ENCODE measurements at regions not wholly inside any gene's neighbourhood (a gene's known extent, or its start where the extent isn't known, plus 50 kb on each side); places are given as distances from the start of the nearest gene placed in this dataset.

GRCh38 chrX:75211976-75212375 is 55.9 kb upstream of the ABCB7 start:
- Histone ChIP-seq H3K27me3 (ENCODE audit: control insufficient read depth in 2 of 2, insufficient read depth in 2 of 2, low read length in 2 of 2) (no peaks in the 10 kb centered on the region), H3K4me2 (ENCODE audit: insufficient read depth, low read length) (0 out of 2 replicates have a peak overlapping the region, but pooled peaks have one; percentile 32), H3K79me2 (ENCODE audit: control insufficient read depth, insufficient read depth, low read length) (no peaks in the 10 kb centered on the region), H3K36me3 (ENCODE audit: control insufficient read depth, insufficient read depth, low read length) (no peaks in the 10 kb centered on the region), H2AFZ (ENCODE audit: low read depth, low read length) (no peak overlapping the region), H3K9ac (ENCODE audit: insufficient read depth in 1 of 2, low read depth in 2 of 2, low read length in 2 of 2) (no peak overlapping the region), H4K20me1 (replicated peaks; ENCODE audit: control insufficient read depth, insufficient read depth, low read length) (no peaks in the 10 kb centered on the region), H3K4me3 (no peak overlapping the region), H3K9me1 (ENCODE audit: control insufficient read depth, insufficient read depth, low read length) (no peaks in the 10 kb centered on the region), H3K27ac (ENCODE audit: extremely low read depth, low read depth, low read length) (peak overlapping the region; percentile 26; the same call in 1 of the 3 replicates), H3K9me3 (replicated peaks; ENCODE audit: control insufficient read depth, insufficient read depth, low read depth, low read length) (no peaks in the 10 kb centered on the region), H3K4me1 (replicated peaks in 1 of 2; ENCODE audit: control insufficient read depth in 2 of 2, insufficient read depth in 2 of 2, low read length in 2 of 2) (peaks cover 0 to 9% of the 10 kb centered on the region in 2 experiments; a peak in 3 of 5 replicates)
- intact Hi-C loops (cut with micrococcal nuclease), result loop anchor here (10.0 kb wide), 1 partner anchor 63 kb away; the partner anchor contains the start of gene UPRT
- POLR2A ChIA-PET, result no interaction called here
- FAIRE-seq (no peak), ATAC-seq (peak; percentile 42; the same call in 2 of the 3 replicates), DNase-seq (ENCODE audit: extremely low read depth in 1 of 4, low spot score in 3 of 4) (peak in 2 of 4 experiments; percentile 8 to 9)
- WGBS (ENCODE audit: insufficient coverage, low coverage, missing lambda C conversion rate), result 0% methylated on average over 3 of the region's 3 CpGs
- CTCF ChIA-PET (ENCODE audit: low intra/inter-chr PET ratio), result no interaction called here
- no TSS peak for BruUV-seq (replicated peaks)
- in situ Hi-C loops (cut with MboI), result no loop called here
- no peak for TF ChIP-seq ZFP36 (IDR thresholded peaks at IDR 0.05; ENCODE audit: low read depth, low read length, partially characterized antibody)
- TF ChIP-seq, protein P1, sequence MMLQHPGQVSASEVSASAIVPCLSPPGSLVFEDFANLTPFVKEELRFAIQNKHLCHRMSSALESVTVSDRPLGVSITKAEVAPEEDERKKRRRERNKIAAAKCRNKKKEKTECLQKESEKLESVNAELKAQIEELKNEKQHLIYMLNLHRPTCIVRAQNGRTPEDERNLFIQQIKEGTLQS (IDR thresholded peaks at IDR 0.05), result peak; percentile 62; the same call in 1 of the 2 replicates
- TF ChIP-seq, protein P1 (CRISPR knock-in tag; conservative IDR thresholded peaks at IDR 0.05), result no peak
- no peak for TF ChIP-seq TCF3 (CRISPR knock-in tag; IDR thresholded peaks at IDR 0.05)
- TF ChIP-seq ARID1B (IDR thresholded peaks at IDR 0.05), result peak; percentile 36; the same call in 1 of the 2 replicates
- peak; percentile 62; the same call in 1 of the 2 replicates for TF ChIP-seq ATF4 (CRISPR knock-in tag; IDR thresholded peaks at IDR 0.05)
- no peak for TF ChIP-seq MCM3 (IDR thresholded peaks at IDR 0.05)
- 0 out of 2 replicates have a peak, but pooled peaks have one; percentile 20 for TF ChIP-seq EP300 (IDR thresholded peaks at IDR 0.05; ENCODE audit: low read length)
- no peak for TF ChIP-seq ZNF668 (CRISPR knock-in tag; IDR thresholded peaks at IDR 0.05)
- TF ChIP-seq E4F1 (CRISPR knock-in tag; IDR thresholded peaks at IDR 0.05; ENCODE audit: borderline replicate concordance), result no peak
- no peak for TF ChIP-seq ZNF76 (CRISPR knock-in tag; IDR thresholded peaks at IDR 0.05; ENCODE audit: borderline replicate concordance)
- TF ChIP-seq CEBPG (CRISPR knock-in tag; IDR thresholded peaks at IDR 0.05), result no peak
- TF ChIP-seq CEBPG (tag; conservative IDR thresholded peaks at IDR 0.05 in 1 of 2, IDR thresholded peaks at IDR 0.05 in 1 of 2), result peak; percentile 21 to 48; a peak in 2 of 4 replicates
- TF ChIP-seq DACH1 (IDR thresholded peaks at IDR 0.05; ENCODE audit: partially characterized antibody), result no peak
- no peak for TF ChIP-seq ZBTB34 (CRISPR knock-in tag; IDR thresholded peaks at IDR 0.05)
